ENCODE measurements at regions not wholly inside any gene's neighbourhood (a gene's known extent, or its start where the extent isn't known, plus 50 kb on each side); places are given as distances from the start of the nearest gene placed in this dataset.
"Not testable (repeated sequence)": the region's sequence is repeated elsewhere in the genome, so short reads cannot be mapped to it uniquely, and the experiment has no call there.

DNA sequence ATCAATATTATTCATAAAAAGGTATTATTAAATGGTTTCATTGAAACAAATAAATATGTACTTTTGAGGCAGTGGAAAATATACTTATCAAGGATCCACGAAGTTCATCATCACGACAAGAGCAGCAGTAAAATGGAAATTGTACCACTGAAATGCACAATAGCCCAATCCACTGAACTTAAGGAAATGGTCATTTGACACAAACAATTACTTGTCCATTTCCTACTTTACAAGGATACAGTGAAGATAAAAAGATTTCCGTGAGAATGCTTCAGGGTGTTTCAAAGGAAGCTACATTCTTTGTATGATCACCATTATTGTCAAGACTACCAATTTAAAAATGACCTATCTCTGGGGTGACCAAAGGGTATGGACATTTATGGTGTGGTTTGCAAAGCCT is 210.3 kb downstream of the SYK start:
- H3K4me1 ChIP-seq (ENCODE audit: insufficient read depth, low read length), result no peaks in the 10 kb centered on the region
- H3K9ac ChIP-seq (ENCODE audit: low read length), result no peak overlapping the region
- H2AFZ ChIP-seq (ENCODE audit: low read length), result no peak overlapping the region
- H3K27ac ChIP-seq (ENCODE audit: low read length), result no peak overlapping the region
- H4K20me1 ChIP-seq (ENCODE audit: low read length), result no peaks in the 10 kb centered on the region
- intact Hi-C loops (cut with micrococcal nuclease), result no loop called here
- H3K4me3 ChIP-seq (ENCODE audit: low read length), result no peak overlapping the region
- ChIA-PET CTCF (no interaction called here), POLR2A (ENCODE audit: unreplicated experiment) (no interaction called here)
- H3K9me3 ChIP-seq (ENCODE audit: low read length), result no peaks in the 10 kb centered on the region
- H3K27me3 ChIP-seq (ENCODE audit: low read length), result no peaks in the 10 kb centered on the region
- no peaks in the 10 kb centered on the region for H3K79me2 ChIP-seq (ENCODE audit: low read length)
- no peak overlapping the region for H3K4me2 ChIP-seq (ENCODE audit: low read length)
- DNase-seq (no peak), ATAC-seq (no peak)
- no peak for TF ChIP-seq EZH2phosphoT487 (IDR thresholded peaks at IDR 0.05; ENCODE audit: borderline replicate concordance, low read length)
- no peak for TF ChIP-seq EZH2 (IDR thresholded peaks at IDR 0.05; ENCODE audit: low read length, unreplicated experiment)
- TF ChIP-seq, protein P1, sequence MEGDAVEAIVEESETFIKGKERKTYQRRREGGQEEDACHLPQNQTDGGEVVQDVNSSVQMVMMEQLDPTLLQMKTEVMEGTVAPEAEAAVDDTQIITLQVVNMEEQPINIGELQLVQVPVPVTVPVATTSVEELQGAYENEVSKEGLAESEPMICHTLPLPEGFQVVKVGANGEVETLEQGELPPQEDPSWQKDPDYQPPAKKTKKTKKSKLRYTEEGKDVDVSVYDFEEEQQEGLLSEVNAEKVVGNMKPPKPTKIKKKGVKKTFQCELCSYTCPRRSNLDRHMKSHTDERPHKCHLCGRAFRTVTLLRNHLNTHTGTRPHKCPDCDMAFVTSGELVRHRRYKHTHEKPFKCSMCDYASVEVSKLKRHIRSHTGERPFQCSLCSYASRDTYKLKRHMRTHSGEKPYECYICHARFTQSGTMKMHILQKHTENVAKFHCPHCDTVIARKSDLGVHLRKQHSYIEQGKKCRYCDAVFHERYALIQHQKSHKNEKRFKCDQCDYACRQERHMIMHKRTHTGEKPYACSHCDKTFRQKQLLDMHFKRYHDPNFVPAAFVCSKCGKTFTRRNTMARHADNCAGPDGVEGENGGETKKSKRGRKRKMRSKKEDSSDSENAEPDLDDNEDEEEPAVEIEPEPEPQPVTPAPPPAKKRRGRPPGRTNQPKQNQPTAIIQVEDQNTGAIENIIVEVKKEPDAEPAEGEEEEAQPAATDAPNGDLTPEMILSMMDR (conservative IDR thresholded peaks at IDR 0.05; ENCODE audit: low read depth, low read length), result no peak
- no peaks in the 10 kb centered on the region for H3F3A ChIP-seq (ENCODE audit: low read length, unreplicated experiment)
- no peaks in the 10 kb centered on the region for H3K36me3 ChIP-seq (ENCODE audit: low read depth, low read length)
- no peaks in the 10 kb centered on the region for H3K9me2 ChIP-seq (replicated peaks; ENCODE audit: low read length)
- BruUV-seq (replicated peaks), result no TSS peak

DNA sequence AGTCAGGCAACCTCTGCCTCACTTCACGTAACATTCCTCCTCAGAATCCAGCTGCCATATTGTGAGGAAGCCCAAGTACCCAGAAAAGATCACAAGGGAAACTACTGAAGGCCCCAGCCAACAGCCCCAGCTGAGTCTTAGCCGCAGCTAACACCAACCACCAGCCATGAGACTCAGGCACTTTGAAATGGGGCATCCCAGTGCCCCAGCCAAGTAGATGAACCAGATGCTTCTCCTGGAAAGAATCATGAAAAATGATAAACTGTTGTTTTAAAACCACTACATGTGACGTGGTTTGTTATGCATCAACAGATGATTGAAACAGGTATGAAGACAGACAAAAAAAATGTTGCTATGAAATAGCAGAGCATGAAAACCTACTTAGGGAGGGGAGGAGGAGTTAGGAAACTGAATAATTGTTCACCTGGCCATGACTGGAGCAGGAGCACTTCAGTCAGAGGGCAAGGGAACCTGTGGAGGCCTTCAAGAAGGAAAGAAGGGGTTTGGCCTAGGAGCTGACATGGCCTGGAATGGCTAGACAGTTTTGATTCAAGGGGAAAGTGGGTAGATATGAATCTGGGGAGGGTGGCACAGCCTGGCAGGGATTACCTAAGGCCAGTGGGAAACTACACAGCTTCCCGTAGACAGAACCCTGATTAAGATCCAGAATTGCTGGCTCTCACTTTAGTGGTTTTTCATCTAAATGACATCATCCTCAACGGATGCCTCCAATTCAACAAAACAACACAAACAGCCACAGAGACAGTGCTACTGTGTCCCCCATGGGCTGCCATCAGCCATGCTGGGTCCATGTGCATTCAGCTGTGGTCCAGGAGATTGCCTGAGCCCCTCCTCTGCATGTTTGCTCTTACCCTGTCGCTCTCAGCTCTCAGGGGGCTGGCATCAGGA is 211.6 kb downstream of the SYK start:
- no TSS peak for BruUV-seq (replicated peaks)
- Histone ChIP-seq H3K9ac (ENCODE audit: low read length) (no peak overlapping the region), H3K9me2 (replicated peaks; ENCODE audit: low read length) (no peaks in the 10 kb centered on the region), H3K27ac (ENCODE audit: low read length) (no peak overlapping the region), H3K4me1 (ENCODE audit: insufficient read depth, low read length) (no peaks in the 10 kb centered on the region), H3K9me3 (ENCODE audit: low read length) (no peaks in the 10 kb centered on the region), H3K4me3 (ENCODE audit: low read length) (no peak overlapping the region), H2AFZ (ENCODE audit: low read length) (no peak overlapping the region), H3K4me2 (ENCODE audit: low read length) (no peak overlapping the region), H3K27me3 (ENCODE audit: low read length) (no peaks in the 10 kb centered on the region), H3K79me2 (ENCODE audit: low read length) (no peaks in the 10 kb centered on the region), H4K20me1 (ENCODE audit: low read length) (no peaks in the 10 kb centered on the region), H3K36me3 (ENCODE audit: low read depth, low read length) (no peaks in the 10 kb centered on the region), H3F3A (ENCODE audit: low read length, unreplicated experiment) (no peaks in the 10 kb centered on the region)
- TF ChIP-seq EZH2phosphoT487 (IDR thresholded peaks at IDR 0.05; ENCODE audit: borderline replicate concordance, low read length) (no peak), EZH2 (IDR thresholded peaks at IDR 0.05; ENCODE audit: low read length, unreplicated experiment) (no peak)
- TF ChIP-seq, protein P1 (conservative IDR thresholded peaks at IDR 0.05; ENCODE audit: low read depth, low read length), result no peak
- DNase-seq (no peak), ATAC-seq (no peak)
- POLR2A ChIA-PET (ENCODE audit: unreplicated experiment), result no interaction called here
- intact Hi-C loops (cut with micrococcal nuclease), result no loop called here
- CTCF ChIA-PET, result no interaction called here

GRCh38 chr9:91017245-91017644 is 215.6 kb downstream of the SYK start:
- no peak for ATAC-seq

GRCh38 chr9:91019871-91020270 is 218.3 kb downstream of the SYK start:
- H3K79me2 ChIP-seq (ENCODE audit: low read length); POLR2A ChIA-PET (ENCODE audit: unreplicated experiment); H4K20me1 ChIP-seq (ENCODE audit: low read length); H3F3A ChIP-seq (ENCODE audit: low read length, unreplicated experiment); H3K4me2 ChIP-seq (ENCODE audit: low read length); DNase-seq; H3K27me3 ChIP-seq (ENCODE audit: low read length); BruUV-seq (replicated peaks); intact Hi-C loops (cut with micrococcal nuclease); H3K36me3 ChIP-seq (ENCODE audit: low read depth, low read length); CTCF ChIA-PET; H3K9me2 ChIP-seq (replicated peaks; ENCODE audit: low read length); H3K27ac ChIP-seq (ENCODE audit: low read length); H2AFZ ChIP-seq (ENCODE audit: low read length); H3K4me1 ChIP-seq (ENCODE audit: insufficient read depth, low read length); H3K9ac ChIP-seq (ENCODE audit: low read length); H3K4me3 ChIP-seq (ENCODE audit: low read length); H3K9me3 ChIP-seq (ENCODE audit: low read length); ATAC-seq: not testable (repeated sequence)

More at GRCh38 chr9:91017245-91017644, 215.6 kb downstream of the SYK start:
- no peak overlapping the region for H3K27ac ChIP-seq (ENCODE audit: low read length)
- no peaks in the 10 kb centered on the region for H3K27me3 ChIP-seq (ENCODE audit: low read length)
- H3K36me3 ChIP-seq (ENCODE audit: low read depth, low read length), result no peaks in the 10 kb centered on the region
- no peaks in the 10 kb centered on the region for H4K20me1 ChIP-seq (ENCODE audit: low read length)
- TF ChIP-seq, protein P1 (conservative IDR thresholded peaks at IDR 0.05; ENCODE audit: low read depth, low read length), result no peak
- TF ChIP-seq EZH2 (IDR thresholded peaks at IDR 0.05; ENCODE audit: low read length, unreplicated experiment) (no peak), EZH2phosphoT487 (IDR thresholded peaks at IDR 0.05; ENCODE audit: borderline replicate concordance, low read length) (no peak)
- H3K9me2 ChIP-seq (replicated peaks; ENCODE audit: low read length), result no peaks in the 10 kb centered on the region
- POLR2A ChIA-PET (ENCODE audit: unreplicated experiment), result no interaction called here
- H3K79me2 ChIP-seq (ENCODE audit: low read length), result no peaks in the 10 kb centered on the region
- no TSS peak for BruUV-seq (replicated peaks)
- no peaks in the 10 kb centered on the region for H3K9me3 ChIP-seq (ENCODE audit: low read length)
- H3K4me3 ChIP-seq (ENCODE audit: low read length), result no peak overlapping the region
- CTCF ChIA-PET, result no interaction called here
- no peak overlapping the region for H3K4me2 ChIP-seq (ENCODE audit: low read length)
- DNase-seq, result no peak
- H3K9ac ChIP-seq (ENCODE audit: low read length), result no peak overlapping the region
- H2AFZ ChIP-seq (ENCODE audit: low read length), result no peak overlapping the region
- H3K4me1 ChIP-seq (ENCODE audit: insufficient read depth, low read length), result no peaks in the 10 kb centered on the region
- no peaks in the 10 kb centered on the region for H3F3A ChIP-seq (ENCODE audit: low read length, unreplicated experiment)
- intact Hi-C loops (cut with micrococcal nuclease), result no loop called here

All from PC-3 (cell line).